OCI-M2 (cell line): ENCODE measurements at regions not wholly inside any gene's neighbourhood (a gene's known extent, or its start where the extent isn't known, plus 50 kb on each side); places are given as distances from the start of the nearest gene placed in this dataset.
A peak's percentile ranks its signal among the peaks of the same experiment; 100 is the strongest.

ENCODE experiments used
- DNase-seq: peaks from one replicate; lab custom pipeline; 2025; ENCODE audit not compliant: unreplicated experiment; lab: John Stamatoyannopoulos, UW

- no peak for DNase-seq
These were observed 1409.0 kb downstream of the PLA2G4A start for GRCh38 chr1:188237573-188238348.

- no peak for DNase-seq
These were observed 1412.1 kb downstream of the PLA2G4A start for GRCh38 chr1:188240772-188241406.

GRCh38 chr1:188241629-188242028, 1412.9 kb downstream of the PLA2G4A start:
- no peak for DNase-seq

GRCh38 chr1:188243456-188243855, 1414.7 kb downstream of the PLA2G4A start:
- DNase-seq: no peak

- no peak for DNase-seq
These were observed 1415.9 kb downstream of the PLA2G4A start for GRCh38 chr1:188244681-188245080.

GRCh38 chr1:188247255-188247654, 1418.5 kb downstream of the PLA2G4A start:
- no peak for DNase-seq

- no peak for DNase-seq
These were observed 1421.1 kb downstream of the PLA2G4A start for GRCh38 chr1:188249811-188250210.

GRCh38 chr1:188251036-188251435, 1422.3 kb downstream of the PLA2G4A start:
- DNase-seq: no peak

- DNase-seq: no peak
These were observed 1433.1 kb downstream of the PLA2G4A start for GRCh38 chr1:188261849-188262248.

- DNase-seq: no peak
These were observed 1441.2 kb downstream of the PLA2G4A start for GRCh38 chr1:188269956-188270355.

GRCh38 chr1:188270497-188270896, 1441.7 kb downstream of the PLA2G4A start:
- DNase-seq: no peak

- DNase-seq: no peak
These were observed 1449.0 kb downstream of the PLA2G4A start for GRCh38 chr1:188277771-188278170.

GRCh38 chr1:188281921-188282320, 1453.2 kb downstream of the PLA2G4A start:
- DNase-seq: no peak

- DNase-seq: no peak
These were observed 1466.4 kb downstream of the PLA2G4A start for GRCh38 chr1:188295157-188295556.

- DNase-seq: no peak
These were observed 1474.0 kb downstream of the PLA2G4A start for GRCh38 chr1:188302746-188303145.

GRCh38 chr1:188314557-188315137, 1485.9 kb downstream of the PLA2G4A start:
- DNase-seq: no peak

GRCh38 chr1:188317894-188318293, 1489.1 kb downstream of the PLA2G4A start:
- DNase-seq: no peak

- DNase-seq: no peak
These were observed 1496.5 kb downstream of the PLA2G4A start for GRCh38 chr1:188325211-188325610.

GRCh38 chr1:188343914-188344313, 1515.2 kb downstream of the PLA2G4A start:
- peak; percentile 2 for DNase-seq

- DNase-seq: no peak
These were observed 1521.4 kb downstream of the PLA2G4A start for GRCh38 chr1:188350104-188350503.

GRCh38 chr1:188355082-188355481, 1526.3 kb downstream of the PLA2G4A start:
- no peak for DNase-seq

GRCh38 chr1:188355847-188356246, 1527.1 kb downstream of the PLA2G4A start:
- DNase-seq: no peak
